HG03025 (cell line): ENCODE measurements at regions not wholly inside any gene's neighbourhood (a gene's known extent, or its start where the extent isn't known, plus 50 kb on each side); places are given as distances from the start of the nearest gene placed in this dataset.
"Not testable (repeated sequence)": the region's sequence is repeated elsewhere in the genome, so short reads cannot be mapped to it uniquely, and the experiment has no call there.

ENCODE experiments used
- ATAC-seq: cut with Tn5 transposase; IDR thresholded peaks from one replicate; pipeline ENCODE4 v1.9.1; 2021; ENCODE audit warnings: mild to moderate bottlenecking, moderate library complexity; ENCODE audit not compliant: unreplicated experiment, low FRiP score

GRCh38 chr5:18496041-18496440, 861.8 kb downstream of the TAF11L14 start:
- ATAC-seq = no peak

DNA sequence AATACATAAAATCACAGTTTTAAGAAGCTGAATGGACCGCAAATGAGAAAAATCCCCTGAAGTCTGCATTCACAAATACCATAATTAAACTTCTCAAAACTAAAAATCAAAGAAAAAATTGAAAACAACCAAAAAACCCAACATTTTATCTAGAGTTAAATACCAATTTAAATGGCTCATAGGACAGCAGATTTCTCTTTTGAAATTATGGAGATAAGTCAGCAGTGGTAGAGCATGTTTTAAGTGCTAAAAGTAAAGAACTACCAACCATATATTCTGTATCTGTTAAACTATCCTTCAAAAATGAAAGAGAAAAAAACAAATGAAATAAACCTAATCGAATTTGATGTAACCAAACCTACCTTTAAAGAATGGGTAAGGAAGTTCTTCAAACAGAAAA, 862.8 kb downstream of the TAF11L14 start:
- no peak for ATAC-seq

- no peak for ATAC-seq
Measured at GRCh38 chr5:18503797-18504328, 869.6 kb downstream of the TAF11L14 start.

GRCh38 chr5:18507114-18507513, 872.9 kb downstream of the TAF11L14 start:
- no peak for ATAC-seq

DNA sequence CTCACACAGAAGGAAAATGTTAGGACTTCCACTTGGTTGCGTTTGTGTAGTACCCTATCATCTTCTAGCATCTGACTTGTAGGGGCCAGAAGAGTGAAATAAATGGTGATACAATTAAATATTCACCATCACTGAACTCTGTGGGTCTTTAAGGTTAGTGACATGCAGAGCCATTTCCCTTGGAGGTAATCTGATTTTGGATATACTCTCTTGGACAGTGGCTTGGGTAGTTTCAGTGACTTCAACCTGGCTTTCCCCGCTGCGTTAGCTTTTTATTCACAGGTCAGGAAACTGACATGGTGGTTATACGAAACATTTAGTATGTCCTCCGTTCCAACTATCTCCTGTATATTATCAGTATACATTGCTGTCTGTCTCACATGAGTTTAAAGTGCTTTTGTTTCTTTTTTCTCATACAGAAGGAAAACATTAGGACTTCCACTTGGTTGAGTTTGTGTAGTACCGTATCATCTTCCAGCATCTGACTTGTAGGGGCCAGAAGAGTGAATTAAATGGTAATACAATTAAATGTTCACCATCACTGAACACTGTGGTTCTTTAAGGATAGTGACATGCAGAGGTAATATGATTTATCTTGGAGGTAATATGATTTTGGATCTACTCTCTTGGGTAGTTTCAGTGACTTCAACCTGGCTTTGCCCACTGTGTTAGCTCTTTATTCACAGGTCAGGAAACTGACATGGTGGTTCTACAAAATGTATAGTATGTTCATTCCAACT, 883.6 kb downstream of the TAF11L14 start:
- no peak for ATAC-seq

- no peak for ATAC-seq
Measured at GRCh38 chr5:18523380-18523779, 889.1 kb downstream of the TAF11L14 start.

- no peak for ATAC-seq
Measured at GRCh38 chr5:18526792-18527405, 892.6 kb downstream of the TAF11L14 start.

DNA sequence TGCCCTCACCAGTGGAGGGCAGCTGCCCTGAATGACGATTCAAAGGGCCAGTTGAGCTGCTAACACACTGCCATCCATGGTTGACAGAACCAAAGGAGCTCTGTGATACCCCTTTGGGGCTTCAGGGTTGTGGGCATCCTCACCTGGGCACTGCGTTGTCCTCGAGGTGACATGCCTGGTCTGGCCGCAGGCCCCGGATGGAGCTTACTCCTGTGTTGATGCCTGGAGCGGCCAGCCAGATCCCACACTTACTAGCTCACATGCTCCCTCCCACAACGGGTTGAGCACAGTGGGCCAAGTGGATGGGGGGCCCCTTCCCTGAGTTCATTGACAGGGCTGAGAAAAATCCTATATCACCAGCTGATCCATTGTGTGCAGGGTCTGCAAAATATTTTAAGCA, 898.9 kb downstream of the TAF11L14 start:
- no peak for ATAC-seq

GRCh38 chr5:18534119-18534518, 899.9 kb downstream of the TAF11L14 start:
- ATAC-seq = no peak

DNA sequence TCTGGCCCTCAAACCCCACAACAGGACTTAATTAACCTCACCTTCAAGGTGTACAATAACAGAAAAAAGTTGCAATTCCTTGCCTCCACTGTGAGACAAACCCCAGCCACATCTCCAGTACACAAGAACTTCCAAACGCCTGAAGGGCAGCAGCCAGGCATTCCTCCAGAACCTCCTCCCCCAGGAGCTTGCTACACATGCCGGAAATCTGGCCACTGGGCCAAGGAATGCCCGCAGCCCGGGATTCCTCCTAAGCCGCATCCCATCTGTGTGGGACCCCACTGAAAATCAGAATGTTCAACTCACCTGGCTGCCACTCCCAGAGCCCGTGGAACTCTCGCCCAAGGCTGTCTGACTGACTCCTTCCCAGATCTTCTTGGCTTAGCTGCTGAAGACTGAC, 901.5 kb downstream of the TAF11L14 start:
- ATAC-seq = not testable (repeated sequence)

DNA sequence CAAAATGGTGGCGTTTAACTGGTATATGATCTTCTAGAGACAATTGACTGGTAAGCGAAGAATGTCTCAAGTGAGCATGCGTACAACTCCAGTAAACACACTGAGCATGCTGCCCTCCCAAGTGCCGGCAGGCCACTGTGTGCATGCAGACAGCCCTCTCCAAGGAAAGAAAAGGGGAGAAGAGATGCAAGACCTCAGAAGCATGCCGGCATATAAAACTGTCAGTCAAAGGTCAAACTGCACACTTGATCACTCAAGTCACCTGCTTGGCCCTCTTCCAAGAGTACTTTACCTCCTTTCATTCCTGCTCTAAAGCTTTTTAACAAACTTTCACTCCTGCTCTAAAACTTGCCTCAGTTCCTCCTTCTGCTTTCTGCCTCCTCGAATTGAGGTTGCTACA, 910.2 kb downstream of the TAF11L14 start:
- ATAC-seq = no peak

GRCh38 chr5:18546591-18546990, 912.3 kb downstream of the TAF11L14 start:
- no peak for ATAC-seq

DNA sequence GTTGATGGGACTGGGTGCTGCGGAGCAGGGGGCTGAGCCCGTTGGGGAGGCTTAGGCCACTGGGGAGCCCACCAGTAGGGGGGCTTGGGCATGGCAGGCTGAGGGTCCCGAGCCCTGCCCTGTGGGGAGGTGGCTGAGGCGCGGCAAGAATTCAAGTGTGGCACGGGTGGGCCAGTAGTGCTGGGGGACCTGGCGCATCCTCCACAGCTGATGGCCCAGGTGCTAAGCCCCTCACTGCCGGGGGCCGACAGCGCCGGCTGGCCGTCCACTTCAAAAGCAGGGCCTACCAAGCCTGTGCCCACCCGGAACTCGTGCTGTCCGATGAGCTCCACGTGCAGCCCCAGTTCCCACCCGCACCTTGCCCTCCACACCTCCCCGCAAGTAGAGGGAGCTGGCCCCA, 917.5 kb downstream of the TAF11L14 start:
- no peak for ATAC-seq

GRCh38 chr5:18553269-18553668, 919.0 kb downstream of the TAF11L14 start:
- ATAC-seq = no peak

GRCh38 chr5:18560602-18561001, 926.3 kb downstream of the TAF11L14 start:
- ATAC-seq = no peak

GRCh38 chr5:18563853-18564252, 929.6 kb downstream of the TAF11L14 start:
- ATAC-seq = no peak

DNA sequence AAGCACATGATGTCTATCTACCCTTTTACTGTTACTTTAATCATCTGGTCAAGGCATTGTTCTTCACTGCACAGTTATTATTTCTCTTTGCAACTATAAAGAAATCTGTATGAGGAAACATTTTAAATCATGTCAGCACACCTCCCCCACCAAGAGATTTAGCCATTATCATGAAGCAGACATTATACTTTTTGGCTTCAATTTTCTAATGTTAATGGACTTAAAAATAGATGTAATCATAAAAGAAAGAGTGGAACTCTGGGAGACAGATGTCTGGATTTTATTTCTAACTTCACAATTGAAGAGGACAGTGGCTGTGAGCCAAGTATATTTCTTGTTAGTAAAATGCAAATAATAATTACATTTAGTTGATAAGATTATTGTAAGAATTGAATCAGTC, 932.4 kb downstream of the TAF11L14 start:
- ATAC-seq = no peak

DNA sequence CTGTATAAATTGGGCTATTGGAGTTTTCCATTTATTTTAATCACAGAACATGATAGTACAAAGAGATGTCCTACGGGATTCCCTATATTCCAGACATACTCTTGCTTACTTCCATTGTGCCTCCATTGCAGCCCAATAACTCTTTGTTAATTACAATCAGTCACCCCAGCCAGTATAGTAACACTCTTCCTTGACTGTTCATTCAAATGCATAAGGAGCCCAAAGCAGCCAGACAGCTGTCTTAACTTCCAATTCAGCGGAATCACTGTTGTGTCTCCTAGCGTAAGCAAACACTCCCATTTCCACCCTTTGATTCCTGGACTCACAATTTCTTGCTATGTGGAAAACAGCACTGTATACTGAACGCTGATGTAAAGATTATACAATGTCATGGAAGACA, 942.3 kb downstream of the TAF11L14 start:
- ATAC-seq = no peak

DNA sequence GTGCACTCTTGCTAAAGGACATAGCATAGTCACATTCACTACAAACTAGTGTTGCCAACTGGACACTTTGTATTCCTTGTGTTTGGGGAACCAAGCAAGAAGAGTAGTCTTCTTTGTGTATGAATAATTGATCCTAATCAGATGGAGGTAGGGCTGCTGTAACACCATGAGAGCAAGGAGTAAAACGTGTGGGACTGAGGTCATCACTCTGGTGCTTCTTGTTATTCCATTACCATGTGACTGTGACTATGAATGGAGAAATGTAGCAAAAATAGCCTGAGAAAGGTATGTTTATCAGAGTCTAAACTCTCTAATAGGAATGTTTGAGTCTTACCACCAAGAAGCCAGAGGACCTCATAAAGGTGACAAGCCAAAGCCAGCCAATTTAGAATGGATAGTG, 966.9 kb downstream of the TAF11L14 start:
- ATAC-seq = no peak

DNA sequence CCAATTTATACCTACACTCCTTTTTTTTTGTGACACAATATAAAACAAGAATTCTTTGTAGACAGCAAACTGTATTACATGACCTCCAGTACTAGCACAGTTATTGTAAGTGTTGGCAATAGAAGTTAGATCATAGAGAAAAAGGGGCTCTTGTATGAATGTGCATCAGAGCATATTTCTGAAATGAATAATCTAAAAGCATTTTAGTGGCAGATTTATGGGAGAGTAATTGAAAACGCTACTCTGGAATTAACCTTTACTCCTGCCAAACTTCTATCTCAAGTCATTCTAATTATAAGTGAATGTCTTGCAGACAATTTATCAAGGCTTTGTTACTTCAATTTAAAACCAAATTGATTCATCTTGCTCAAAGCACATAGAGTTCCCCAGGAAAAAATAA, 968.1 kb downstream of the TAF11L14 start:
- no peak for ATAC-seq

- no peak for ATAC-seq
Measured at GRCh38 chr5:18605186-18605585, 970.9 kb downstream of the TAF11L14 start.

GRCh38 chr5:18607570-18607969, 973.3 kb downstream of the TAF11L14 start:
- ATAC-seq = no peak
